OCI-LY7 (cell line): ENCODE measurements at regions not wholly inside any gene's neighbourhood (a gene's known extent, or its start where the extent isn't known, plus 50 kb on each side); places are given as distances from the start of the nearest gene placed in this dataset.

ENCODE experiments used
- EZH2phosphoT487 ChIP-seq: fragments of 200-600 bp; sonication (generic); IDR thresholded peaks from 2 replicates; pipeline ENCODE4 v1.6.1; 2018; ENCODE audit warnings: low read depth, borderline replicate concordance, mild to moderate bottlenecking, mixed run types, antibody characterized with exemption, low read length, moderate library complexity, mixed read lengths
- TF ChIP-seq, protein P1 (sequence below): fragments of 200-600 bp; sonication (generic); conservative IDR thresholded peaks from 2 replicates; pipeline ENCODE4 v1.5.1; 2014; ENCODE audit warnings: mild to moderate bottlenecking, antibody characterized with exemption, low read length, moderate library complexity, mixed read lengths

DNA sequence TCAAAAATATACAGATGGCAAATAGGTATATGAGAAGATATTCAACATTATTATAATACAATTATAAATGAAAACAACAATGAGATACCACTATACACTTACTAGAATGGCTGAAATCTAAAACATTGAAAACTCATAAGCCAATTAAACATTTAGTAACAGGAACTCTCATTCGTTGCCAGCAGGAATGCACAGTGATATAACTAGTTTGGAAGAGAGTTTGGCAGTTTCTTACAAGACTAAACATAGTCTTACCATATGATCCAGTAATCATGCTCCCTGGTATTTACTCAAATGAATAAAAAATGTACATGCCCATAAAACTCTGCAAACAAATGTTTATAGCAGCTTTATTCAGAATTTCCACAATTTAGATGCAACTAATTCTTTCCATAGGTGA is 476.2 kb upstream of the COBL start:
- TF ChIP-seq, protein P1, sequence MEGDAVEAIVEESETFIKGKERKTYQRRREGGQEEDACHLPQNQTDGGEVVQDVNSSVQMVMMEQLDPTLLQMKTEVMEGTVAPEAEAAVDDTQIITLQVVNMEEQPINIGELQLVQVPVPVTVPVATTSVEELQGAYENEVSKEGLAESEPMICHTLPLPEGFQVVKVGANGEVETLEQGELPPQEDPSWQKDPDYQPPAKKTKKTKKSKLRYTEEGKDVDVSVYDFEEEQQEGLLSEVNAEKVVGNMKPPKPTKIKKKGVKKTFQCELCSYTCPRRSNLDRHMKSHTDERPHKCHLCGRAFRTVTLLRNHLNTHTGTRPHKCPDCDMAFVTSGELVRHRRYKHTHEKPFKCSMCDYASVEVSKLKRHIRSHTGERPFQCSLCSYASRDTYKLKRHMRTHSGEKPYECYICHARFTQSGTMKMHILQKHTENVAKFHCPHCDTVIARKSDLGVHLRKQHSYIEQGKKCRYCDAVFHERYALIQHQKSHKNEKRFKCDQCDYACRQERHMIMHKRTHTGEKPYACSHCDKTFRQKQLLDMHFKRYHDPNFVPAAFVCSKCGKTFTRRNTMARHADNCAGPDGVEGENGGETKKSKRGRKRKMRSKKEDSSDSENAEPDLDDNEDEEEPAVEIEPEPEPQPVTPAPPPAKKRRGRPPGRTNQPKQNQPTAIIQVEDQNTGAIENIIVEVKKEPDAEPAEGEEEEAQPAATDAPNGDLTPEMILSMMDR = no peak
- no peak for TF ChIP-seq EZH2phosphoT487
